OCI-LY3 (cell line): ENCODE measurements at regions not wholly inside any gene's neighbourhood (a gene's known extent, or its start where the extent isn't known, plus 50 kb on each side); places are given as distances from the start of the nearest gene placed in this dataset.

Experiments used
- H2AFZ ChIP-seq: fragments of 200-600, 300-600 bp; shearing (Covaris generic); 2 replicates; pipeline ENCODE4 v1.6.0; 2014; ENCODE audit warnings: antibody characterized with exemption, low read depth, low read length
- H3K27ac ChIP-seq: fragments of 200-600, 300-600 bp; sonication (generic); 2 replicates; pipeline ENCODE4 v1.5.1; 2014; ENCODE audit warnings: mild to moderate bottlenecking, low read length, moderate library complexity, mixed read lengths
- H3K27me3 ChIP-seq: fragments of 200-600, 300-600 bp; sonication (generic); 2 replicates; pipeline ENCODE4 v1.6.1; 2014; ENCODE audit warnings: low read depth, low read length, mixed read lengths
- H3K36me3 ChIP-seq: fragments of 200-600, 300-600 bp; sonication (generic); replicated peaks from 2 replicates; pipeline ENCODE3; 2014; ENCODE audit warnings: low read depth, low read length, mixed read lengths
- H3K4me1 ChIP-seq: fragments of 300-600, 200-600 bp; sonication (generic); 2 replicates; pipeline ENCODE4 v1.6.1; 2014; ENCODE audit warnings: low read length, mixed read lengths
- H3K4me2 ChIP-seq: fragments of 200-600, 300-600 bp; sonication (generic); 2 replicates; pipeline ENCODE4 v1.6.1; 2014; ENCODE audit warnings: low read length, mixed read lengths
- H3K4me3 ChIP-seq: fragments of 300-600, 200-600 bp; sonication (generic); 2 replicates; pipeline ENCODE4 v1.5.1; 2014; ENCODE audit warnings: antibody characterized with exemption, mild to moderate bottlenecking, low read length, moderate library complexity
- H3K79me2 ChIP-seq: fragments of 300-600, 200-600 bp; shearing (Covaris generic); 2 replicates; pipeline ENCODE4 v1.6.1; 2014; ENCODE audit warnings: mild to moderate bottlenecking, low read length, mixed read lengths
- H3K9ac ChIP-seq: fragments of 300-600, 200-600 bp; shearing (Covaris generic); 2 replicates; pipeline ENCODE4 v1.6.0; 2014; ENCODE audit warnings: mild to moderate bottlenecking, low read length, moderate library complexity
- H3K9me3 ChIP-seq: fragments of 200-600, 300-600 bp; shearing (Covaris generic); 2 replicates; pipeline ENCODE4 v1.6.1; 2014; ENCODE audit warnings: low read length, mixed read lengths; ENCODE audit not compliant: insufficient read depth
- H4K20me1 ChIP-seq: fragments of 200-600, 300-600 bp; sonication (generic); 2 replicates; pipeline ENCODE4 v1.6.1; 2016; ENCODE audit warnings: low read length, mixed read lengths; ENCODE audit not compliant: insufficient read depth
- EZH2phosphoT487 ChIP-seq: fragments of 200-600 bp; shearing (Covaris generic); IDR thresholded peaks from 2 replicates; pipeline ENCODE4 v1.6.1; 2018; ENCODE audit warnings: antibody characterized with exemption, mixed run types, low read depth
- TF ChIP-seq, protein P1 (sequence below): fragments of 200-600, 300-600 bp; sonication (generic); IDR thresholded peaks from 2 replicates; pipeline ENCODE4 v1.5.1; 2014; ENCODE audit warnings: antibody characterized with exemption, low read length, low read depth

DNA sequence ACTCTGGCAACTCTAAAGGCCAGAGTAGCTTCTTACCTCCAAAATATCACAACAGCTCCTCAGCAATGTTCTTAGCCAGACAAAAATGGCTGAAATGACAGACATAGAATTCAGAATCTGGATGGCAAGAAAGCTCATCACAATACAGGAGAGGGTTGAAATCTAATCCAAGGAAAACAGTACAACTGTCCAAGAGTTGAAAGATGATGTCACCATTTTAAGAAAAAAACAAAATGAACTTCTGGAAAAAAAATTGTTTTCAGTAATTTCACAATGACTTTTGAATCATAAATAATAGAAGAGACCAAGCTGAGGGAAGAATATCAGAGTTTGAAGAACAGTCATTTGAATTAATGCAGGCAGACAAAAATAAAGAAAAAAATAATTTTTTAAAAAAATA is 479.5 kb downstream of the ZWINT start:
- TF ChIP-seq, protein P1, sequence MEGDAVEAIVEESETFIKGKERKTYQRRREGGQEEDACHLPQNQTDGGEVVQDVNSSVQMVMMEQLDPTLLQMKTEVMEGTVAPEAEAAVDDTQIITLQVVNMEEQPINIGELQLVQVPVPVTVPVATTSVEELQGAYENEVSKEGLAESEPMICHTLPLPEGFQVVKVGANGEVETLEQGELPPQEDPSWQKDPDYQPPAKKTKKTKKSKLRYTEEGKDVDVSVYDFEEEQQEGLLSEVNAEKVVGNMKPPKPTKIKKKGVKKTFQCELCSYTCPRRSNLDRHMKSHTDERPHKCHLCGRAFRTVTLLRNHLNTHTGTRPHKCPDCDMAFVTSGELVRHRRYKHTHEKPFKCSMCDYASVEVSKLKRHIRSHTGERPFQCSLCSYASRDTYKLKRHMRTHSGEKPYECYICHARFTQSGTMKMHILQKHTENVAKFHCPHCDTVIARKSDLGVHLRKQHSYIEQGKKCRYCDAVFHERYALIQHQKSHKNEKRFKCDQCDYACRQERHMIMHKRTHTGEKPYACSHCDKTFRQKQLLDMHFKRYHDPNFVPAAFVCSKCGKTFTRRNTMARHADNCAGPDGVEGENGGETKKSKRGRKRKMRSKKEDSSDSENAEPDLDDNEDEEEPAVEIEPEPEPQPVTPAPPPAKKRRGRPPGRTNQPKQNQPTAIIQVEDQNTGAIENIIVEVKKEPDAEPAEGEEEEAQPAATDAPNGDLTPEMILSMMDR = no peak
- TF ChIP-seq EZH2phosphoT487 = no peak
- H3K27me3 ChIP-seq = no peaks in the 10 kb centered on the region
- no peak overlapping the region for H2AFZ ChIP-seq
- H3K36me3 ChIP-seq = no peaks in the 10 kb centered on the region
- no peak overlapping the region for H3K4me2 ChIP-seq
- H3K9ac ChIP-seq = no peak overlapping the region
- H3K4me3 ChIP-seq = no peak overlapping the region
- no peaks in the 10 kb centered on the region for H3K4me1 ChIP-seq
- no peak overlapping the region for H3K27ac ChIP-seq
- no peaks in the 10 kb centered on the region for H3K9me3 ChIP-seq
- H3K79me2 ChIP-seq = no peaks in the 10 kb centered on the region
- H4K20me1 ChIP-seq = no peaks in the 10 kb centered on the region

GRCh38 chr10:55873485-55873884 is 487.6 kb downstream of the ZWINT start:
- no peaks in the 10 kb centered on the region for H3K27me3 ChIP-seq
- no peak overlapping the region for H2AFZ ChIP-seq
- no peak overlapping the region for H3K4me3 ChIP-seq
- no peak overlapping the region for H3K4me2 ChIP-seq
- H3K9me3 ChIP-seq = no peaks in the 10 kb centered on the region
- H3K36me3 ChIP-seq = no peaks in the 10 kb centered on the region
- H3K79me2 ChIP-seq = no peaks in the 10 kb centered on the region
- H3K9ac ChIP-seq = no peak overlapping the region
- no peak for TF ChIP-seq EZH2phosphoT487
- TF ChIP-seq, protein P1 = no peak
- no peaks in the 10 kb centered on the region for H4K20me1 ChIP-seq
- H3K27ac ChIP-seq = no peak overlapping the region
- peaks cover 8% of the 10 kb centered on the region for H3K4me1 ChIP-seq

- no peaks in the 10 kb centered on the region for H3K79me2 ChIP-seq
- H4K20me1 ChIP-seq = no peaks in the 10 kb centered on the region
- no peak overlapping the region for H3K4me2 ChIP-seq
- peaks cover 8% of the 10 kb centered on the region for H3K4me1 ChIP-seq
- H3K27me3 ChIP-seq = no peaks in the 10 kb centered on the region
- H3K9ac ChIP-seq = no peak overlapping the region
- H3K4me3 ChIP-seq = no peak overlapping the region
- no peaks in the 10 kb centered on the region for H3K9me3 ChIP-seq
- TF ChIP-seq EZH2phosphoT487 = no peak
- TF ChIP-seq, protein P1 = no peak
- no peaks in the 10 kb centered on the region for H3K36me3 ChIP-seq
- H2AFZ ChIP-seq = no peak overlapping the region
- H3K27ac ChIP-seq = no peak overlapping the region
Observed at GRCh38 chr10:55870186-55870585, 490.9 kb downstream of the ZWINT start.

DNA sequence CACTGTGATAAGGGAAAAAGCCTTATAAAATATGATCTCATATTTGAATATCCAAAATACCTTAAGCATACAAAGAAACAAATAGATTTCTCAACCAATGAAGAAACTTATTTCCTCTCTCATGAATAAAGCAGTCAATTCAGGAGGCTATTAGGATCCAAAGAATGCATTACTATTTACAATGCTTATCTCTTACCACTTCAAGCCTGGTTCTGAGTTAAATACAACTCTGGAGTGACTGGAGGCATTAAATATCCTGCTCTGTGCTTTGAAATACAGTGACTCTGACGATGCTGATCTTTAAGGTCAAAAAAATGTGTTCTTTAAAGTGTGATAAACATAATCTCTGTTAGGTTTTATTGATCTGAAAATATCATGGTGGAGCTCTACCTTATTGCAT is 493.2 kb downstream of the ZWINT start:
- Histone ChIP-seq H2AFZ (no peak overlapping the region), H3K4me1 (peaks cover 3% of the 10 kb centered on the region; the same call in 1 of the 2 replicates), H3K27ac (no peak overlapping the region), H3K4me2 (no peak overlapping the region), H3K79me2 (no peaks in the 10 kb centered on the region), H3K36me3 (no peaks in the 10 kb centered on the region), H4K20me1 (no peaks in the 10 kb centered on the region), H3K4me3 (no peak overlapping the region), H3K27me3 (no peaks in the 10 kb centered on the region), H3K9me3 (no peaks in the 10 kb centered on the region), H3K9ac (no peak overlapping the region)
- TF ChIP-seq EZH2phosphoT487 = no peak
- TF ChIP-seq, protein P1 = no peak
